ENCODE measurements at regions not wholly inside any gene's neighbourhood (a gene's known extent, or its start where the extent isn't known, plus 50 kb on each side); places are given as distances from the start of the nearest gene placed in this dataset.
A peak's percentile ranks its signal among the peaks of the same experiment; 100 is the strongest.
"Not testable (repeated sequence)": the region's sequence is repeated elsewhere in the genome, so short reads cannot be mapped to it uniquely, and the experiment has no call there.

DNA sequence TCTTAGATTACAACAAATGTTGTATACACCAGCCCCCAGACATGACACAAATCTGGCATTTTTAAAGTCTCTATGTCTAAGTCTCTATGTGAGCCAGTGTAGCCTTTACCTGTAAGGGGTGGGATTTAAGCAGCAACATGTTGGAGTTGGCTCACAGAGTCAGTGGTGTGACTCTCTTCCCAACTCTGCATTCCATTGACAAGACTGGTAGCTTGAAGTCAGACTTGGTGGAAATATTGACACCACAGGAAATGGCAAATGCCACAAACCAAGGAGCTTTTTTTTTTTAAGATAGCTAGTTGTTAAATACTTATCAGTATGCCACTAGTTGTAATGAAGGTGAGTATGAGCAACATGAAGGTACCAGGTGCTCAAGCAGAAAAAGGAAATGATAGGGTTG lies 103.1 kb upstream of the SMLR1 start:
- ATAC-seq (ENCODE audit: insufficient read depth, low read depth) (peak; percentile 74), DNase-seq (peak; percentile 11)
- no peak for TF ChIP-seq EZH2 (IDR thresholded peaks at IDR 0.05; ENCODE audit: borderline replicate concordance, low read depth, low read length, severe bottlenecking)
- TF ChIP-seq, protein P1, sequence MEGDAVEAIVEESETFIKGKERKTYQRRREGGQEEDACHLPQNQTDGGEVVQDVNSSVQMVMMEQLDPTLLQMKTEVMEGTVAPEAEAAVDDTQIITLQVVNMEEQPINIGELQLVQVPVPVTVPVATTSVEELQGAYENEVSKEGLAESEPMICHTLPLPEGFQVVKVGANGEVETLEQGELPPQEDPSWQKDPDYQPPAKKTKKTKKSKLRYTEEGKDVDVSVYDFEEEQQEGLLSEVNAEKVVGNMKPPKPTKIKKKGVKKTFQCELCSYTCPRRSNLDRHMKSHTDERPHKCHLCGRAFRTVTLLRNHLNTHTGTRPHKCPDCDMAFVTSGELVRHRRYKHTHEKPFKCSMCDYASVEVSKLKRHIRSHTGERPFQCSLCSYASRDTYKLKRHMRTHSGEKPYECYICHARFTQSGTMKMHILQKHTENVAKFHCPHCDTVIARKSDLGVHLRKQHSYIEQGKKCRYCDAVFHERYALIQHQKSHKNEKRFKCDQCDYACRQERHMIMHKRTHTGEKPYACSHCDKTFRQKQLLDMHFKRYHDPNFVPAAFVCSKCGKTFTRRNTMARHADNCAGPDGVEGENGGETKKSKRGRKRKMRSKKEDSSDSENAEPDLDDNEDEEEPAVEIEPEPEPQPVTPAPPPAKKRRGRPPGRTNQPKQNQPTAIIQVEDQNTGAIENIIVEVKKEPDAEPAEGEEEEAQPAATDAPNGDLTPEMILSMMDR (IDR thresholded peaks at IDR 0.05; ENCODE audit: borderline replicate concordance, extremely low read depth, low read length, poor library complexity, severe bottlenecking): no peak
- no peaks in the 10 kb centered on the region for H4K20me1 ChIP-seq (ENCODE audit: insufficient read depth, low read length)
- no peak overlapping the region for H3K9ac ChIP-seq (ENCODE audit: low read depth, low read length)
- H2AFZ ChIP-seq (ENCODE audit: low read depth, low read length): no peak overlapping the region
- H3K4me2 ChIP-seq (ENCODE audit: insufficient read depth, low read length): no peak overlapping the region
- no peak overlapping the region for H3K4me3 ChIP-seq (ENCODE audit: low read depth in 1 of 2, low read length in 2 of 2)
- no peaks in the 10 kb centered on the region for H3K79me2 ChIP-seq (ENCODE audit: insufficient read depth, low read length)
- no peaks in the 10 kb centered on the region for H3K27me3 ChIP-seq (ENCODE audit: insufficient read depth, low read length, poor library complexity)
- H3K36me3 ChIP-seq (ENCODE audit: insufficient read depth, low read length): no peaks in the 10 kb centered on the region
- H3K27ac ChIP-seq (ENCODE audit: low read length): no peak overlapping the region
- H3K9me3 ChIP-seq (ENCODE audit: insufficient read depth, low read length, severe bottlenecking): no peaks in the 10 kb centered on the region
- peaks cover 10% of the 10 kb centered on the region for H3K4me1 ChIP-seq (ENCODE audit: insufficient read depth, low read length)

- Histone ChIP-seq H3K4me1 (ENCODE audit: insufficient read depth, low read length) (peaks cover 10% of the 10 kb centered on the region), H3K27me3 (ENCODE audit: insufficient read depth, low read length, poor library complexity) (no peaks in the 10 kb centered on the region), H3K4me3 (ENCODE audit: low read depth in 1 of 2, low read length in 2 of 2) (no peak overlapping the region), H2AFZ (ENCODE audit: low read depth, low read length) (no peak overlapping the region), H3K9ac (ENCODE audit: low read depth, low read length) (no peak overlapping the region), H3K4me2 (ENCODE audit: insufficient read depth, low read length) (no peak overlapping the region), H3K27ac (ENCODE audit: low read length) (no peak overlapping the region), H4K20me1 (ENCODE audit: insufficient read depth, low read length) (no peaks in the 10 kb centered on the region), H3K79me2 (ENCODE audit: insufficient read depth, low read length) (no peaks in the 10 kb centered on the region), H3K36me3 (ENCODE audit: insufficient read depth, low read length) (no peaks in the 10 kb centered on the region), H3K9me3 (ENCODE audit: insufficient read depth, low read length, severe bottlenecking) (no peaks in the 10 kb centered on the region)
- TF ChIP-seq, protein P1 (IDR thresholded peaks at IDR 0.05; ENCODE audit: borderline replicate concordance, extremely low read depth, low read length, poor library complexity, severe bottlenecking): no peak
- no peak for TF ChIP-seq EZH2 (IDR thresholded peaks at IDR 0.05; ENCODE audit: borderline replicate concordance, low read depth, low read length, severe bottlenecking)
- ATAC-seq (ENCODE audit: insufficient read depth, low read depth) (no peak), DNase-seq (no peak)
These were observed 101.7 kb upstream of the SMLR1 start for GRCh38 chr6:130725551-130725950.

- H3K4me2 ChIP-seq (ENCODE audit: insufficient read depth, low read length); DNase-seq; H3K4me3 ChIP-seq (ENCODE audit: low read depth in 1 of 2, low read length in 2 of 2); H3K9ac ChIP-seq (ENCODE audit: low read depth, low read length); H3K9me3 ChIP-seq (ENCODE audit: insufficient read depth, low read length, severe bottlenecking); H3K79me2 ChIP-seq (ENCODE audit: insufficient read depth, low read length); ATAC-seq (ENCODE audit: insufficient read depth, low read depth); H2AFZ ChIP-seq (ENCODE audit: low read depth, low read length); H3K27ac ChIP-seq (ENCODE audit: low read length); H3K36me3 ChIP-seq (ENCODE audit: insufficient read depth, low read length); H3K27me3 ChIP-seq (ENCODE audit: insufficient read depth, low read length, poor library complexity); H4K20me1 ChIP-seq (ENCODE audit: insufficient read depth, low read length): not testable (repeated sequence)
- peaks cover 10% of the 10 kb centered on the region for H3K4me1 ChIP-seq (ENCODE audit: insufficient read depth, low read length)
These were observed 99.1 kb upstream of the SMLR1 start for GRCh38 chr6:130728064-130728463.

GRCh38 chr6:130730600-130730999 lies 96.6 kb upstream of the SMLR1 start:
- no peak for ATAC-seq (ENCODE audit: insufficient read depth, low read depth)
- Histone ChIP-seq H2AFZ (ENCODE audit: low read depth, low read length) (no peak overlapping the region), H3K9me3 (ENCODE audit: insufficient read depth, low read length, severe bottlenecking) (no peaks in the 10 kb centered on the region), H3K27me3 (ENCODE audit: insufficient read depth, low read length, poor library complexity) (no peaks in the 10 kb centered on the region), H3K4me3 (ENCODE audit: low read depth in 1 of 2, low read length in 2 of 2) (no peak overlapping the region), H3K4me2 (ENCODE audit: insufficient read depth, low read length) (no peak overlapping the region), H3K27ac (ENCODE audit: low read length) (no peak overlapping the region), H3K4me1 (ENCODE audit: insufficient read depth, low read length) (no peaks in the 10 kb centered on the region), H3K9ac (ENCODE audit: low read depth, low read length) (no peak overlapping the region), H3K79me2 (ENCODE audit: insufficient read depth, low read length) (no peaks in the 10 kb centered on the region), H3K36me3 (ENCODE audit: insufficient read depth, low read length) (no peaks in the 10 kb centered on the region), H4K20me1 (ENCODE audit: insufficient read depth, low read length) (no peaks in the 10 kb centered on the region)
- no peak for TF ChIP-seq EZH2 (IDR thresholded peaks at IDR 0.05; ENCODE audit: borderline replicate concordance, low read depth, low read length, severe bottlenecking)
- TF ChIP-seq, protein P1 (IDR thresholded peaks at IDR 0.05; ENCODE audit: borderline replicate concordance, extremely low read depth, low read length, poor library complexity, severe bottlenecking): no peak
- no peak for DNase-seq
